NCI-H1436 (cell line): ENCODE measurements at regions not wholly inside any gene's neighbourhood (a gene's known extent, or its start where the extent isn't known, plus 50 kb on each side); places are given as distances from the start of the nearest gene placed in this dataset.

Experiments used
- DNase-seq: peaks from one replicate; lab custom pipeline; 2025; lab: John Stamatoyannopoulos, UW

- DNase-seq, result no peak
Measured at GRCh38 chr22:49139492-49140151, 688.1 kb downstream of the BRD1 start.

DNA sequence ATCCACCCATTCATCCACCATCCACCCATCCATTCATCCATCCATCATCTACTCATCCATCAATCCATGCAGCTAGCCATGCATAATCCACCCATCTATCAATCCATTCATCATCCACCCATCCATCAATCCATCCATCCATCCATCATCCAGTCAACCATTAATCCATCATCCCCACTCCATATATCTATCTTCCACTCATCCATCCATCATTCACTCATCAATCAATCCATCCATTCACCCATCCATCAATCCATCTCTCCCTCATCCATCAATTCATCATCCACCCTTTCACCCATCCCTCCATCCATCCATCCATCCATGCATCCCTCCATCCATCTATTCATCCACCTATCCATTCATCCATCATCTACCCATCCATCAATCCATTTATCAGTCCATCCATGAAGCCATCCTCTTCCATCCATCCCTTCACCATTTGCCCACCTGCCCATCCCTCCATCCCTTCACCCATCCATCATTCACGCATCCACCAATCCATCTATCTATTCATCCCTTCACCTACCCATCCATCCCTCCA, 689.4 kb downstream of the BRD1 start:
- no peak for DNase-seq

GRCh38 chr22:49137206-49137840, 690.4 kb downstream of the BRD1 start:
- no peak for DNase-seq

DNA sequence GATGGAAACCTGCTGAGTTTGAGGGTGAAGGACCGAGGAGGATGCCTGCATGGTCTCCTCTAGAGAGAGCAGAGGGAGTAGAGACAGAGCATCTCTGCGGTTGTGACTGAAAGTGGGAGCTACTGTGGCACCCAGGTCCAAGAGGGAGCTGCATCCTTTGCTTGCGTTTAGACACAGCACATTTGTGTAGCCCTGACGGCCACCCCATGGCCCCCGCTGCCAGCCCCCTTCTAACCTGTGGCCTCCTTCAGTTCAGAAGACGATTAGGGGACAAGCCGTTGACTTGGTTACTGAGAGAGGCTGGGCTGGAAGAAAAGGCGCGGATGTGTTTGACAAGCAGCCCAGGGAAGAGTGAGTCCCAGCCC, 690.9 kb downstream of the BRD1 start:
- no peak for DNase-seq

GRCh38 chr22:49136041-49136815, 691.4 kb downstream of the BRD1 start:
- DNase-seq, result no peak

- no peak for DNase-seq
Measured at GRCh38 chr22:49134076-49134475, 693.6 kb downstream of the BRD1 start.

- DNase-seq, result no peak
Measured at GRCh38 chr22:49133541-49133940, 694.1 kb downstream of the BRD1 start.

DNA sequence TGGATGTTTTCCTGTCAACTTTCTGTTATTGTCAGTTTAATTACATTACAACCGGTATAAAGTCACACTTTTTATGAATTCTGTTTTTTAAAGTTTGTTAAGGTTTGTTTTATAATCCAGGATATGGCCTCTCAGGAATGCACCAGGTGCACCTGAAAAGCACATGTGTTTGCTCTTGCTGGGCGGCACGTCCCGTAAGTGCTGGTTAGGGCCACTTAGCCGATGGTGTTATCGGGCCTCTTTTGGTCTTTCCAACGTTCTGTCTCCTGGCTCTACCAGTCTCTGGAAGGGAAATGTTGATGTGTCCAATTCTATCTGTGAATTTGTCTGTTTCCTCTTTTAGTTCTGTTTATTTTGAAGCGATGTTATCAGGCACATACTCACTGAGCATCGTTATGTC, 695.7 kb downstream of the BRD1 start:
- no peak for DNase-seq

- no peak for DNase-seq
Measured at GRCh38 chr22:49129736-49130135, 697.9 kb downstream of the BRD1 start.

DNA sequence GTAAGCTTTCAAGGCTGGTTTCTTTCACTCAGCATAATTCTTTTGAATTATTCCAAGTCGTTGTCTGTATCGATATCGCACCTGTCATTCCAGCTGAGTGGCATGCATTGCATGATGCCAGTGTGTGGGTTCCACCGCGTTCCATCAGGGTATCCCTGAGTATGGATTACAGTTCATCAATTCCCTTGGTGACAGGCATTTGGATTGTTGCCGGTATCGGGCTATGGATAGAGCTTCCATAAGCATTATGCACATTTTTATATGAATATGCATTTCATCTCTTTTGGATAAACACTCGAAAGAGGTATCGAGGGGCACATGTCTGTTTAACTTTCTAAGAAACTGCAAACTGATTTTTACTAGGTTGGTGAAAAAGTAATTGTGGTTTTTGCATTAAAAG, 698.8 kb downstream of the BRD1 start:
- no peak for DNase-seq

GRCh38 chr22:49124608-49125007, 703.1 kb downstream of the BRD1 start:
- no peak for DNase-seq

DNA sequence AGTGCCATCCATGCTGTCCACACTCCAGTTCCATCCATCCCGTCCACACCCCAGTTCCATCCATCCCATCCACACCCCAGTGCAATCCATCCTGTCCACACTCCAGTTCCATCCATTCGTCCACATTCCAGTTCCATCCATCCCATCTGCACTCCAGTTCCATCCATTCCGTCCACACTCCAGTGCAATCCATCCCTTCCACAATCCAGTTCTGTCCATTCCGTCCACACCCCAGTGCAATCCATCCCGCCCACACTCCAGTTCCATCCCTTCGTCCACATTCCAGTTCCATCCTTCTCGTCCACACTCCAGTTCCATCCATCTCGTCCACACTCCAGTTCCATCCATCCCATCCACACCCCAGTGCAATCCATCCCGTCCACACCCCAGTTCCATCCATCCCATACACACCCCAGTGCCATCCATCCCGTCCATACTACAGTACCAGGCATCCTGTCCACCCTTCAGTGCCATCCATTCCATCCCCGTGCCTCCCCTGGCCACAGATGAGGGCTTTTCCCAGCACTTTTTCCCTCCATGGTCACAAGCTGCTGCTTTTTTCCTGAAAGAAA, 704.0 kb downstream of the BRD1 start:
- no peak for DNase-seq

DNA sequence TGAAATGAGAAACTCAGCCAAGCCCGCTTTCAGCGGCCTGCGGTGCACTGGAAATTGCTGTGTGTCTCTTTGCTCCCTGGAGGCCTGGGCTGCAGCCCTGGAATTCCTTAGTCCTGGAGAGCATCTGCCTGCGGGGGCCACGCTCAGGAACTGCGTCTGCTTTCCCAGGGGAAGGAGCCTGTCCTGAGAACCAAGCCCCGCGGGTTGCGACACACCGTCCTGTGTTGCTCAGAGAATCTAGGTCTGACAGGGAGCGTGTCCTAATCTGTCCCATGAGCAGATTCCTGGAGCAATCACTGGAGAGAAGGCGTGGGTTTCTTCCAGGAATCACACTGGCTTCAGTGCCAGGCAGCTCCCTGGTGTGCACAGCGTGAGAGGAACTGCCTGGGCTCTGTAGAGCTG, 708.1 kb downstream of the BRD1 start:
- no peak for DNase-seq

- DNase-seq, result no peak
Measured at GRCh38 chr22:49118065-49118464, 709.6 kb downstream of the BRD1 start.

DNA sequence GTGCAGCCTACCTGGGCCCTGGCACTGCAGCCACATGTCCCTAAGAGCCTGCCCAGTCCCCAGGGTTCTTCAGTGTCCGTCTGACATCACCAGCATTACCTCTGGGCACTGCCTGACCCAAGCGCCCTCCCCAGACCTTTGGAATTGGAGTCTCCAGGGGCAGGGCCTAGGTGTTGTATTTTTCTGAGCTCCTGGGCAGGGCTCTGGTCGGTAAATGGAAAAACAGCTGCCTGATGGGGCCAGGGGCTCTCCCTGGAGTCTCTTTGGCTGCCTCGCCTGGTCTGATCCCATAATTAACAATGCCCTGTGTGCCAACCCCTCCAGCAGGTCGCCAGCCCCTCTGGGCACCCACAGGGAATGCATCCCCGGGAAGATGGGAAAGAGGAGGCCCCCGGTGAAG, 710.2 kb downstream of the BRD1 start:
- DNase-seq, result no peak

DNA sequence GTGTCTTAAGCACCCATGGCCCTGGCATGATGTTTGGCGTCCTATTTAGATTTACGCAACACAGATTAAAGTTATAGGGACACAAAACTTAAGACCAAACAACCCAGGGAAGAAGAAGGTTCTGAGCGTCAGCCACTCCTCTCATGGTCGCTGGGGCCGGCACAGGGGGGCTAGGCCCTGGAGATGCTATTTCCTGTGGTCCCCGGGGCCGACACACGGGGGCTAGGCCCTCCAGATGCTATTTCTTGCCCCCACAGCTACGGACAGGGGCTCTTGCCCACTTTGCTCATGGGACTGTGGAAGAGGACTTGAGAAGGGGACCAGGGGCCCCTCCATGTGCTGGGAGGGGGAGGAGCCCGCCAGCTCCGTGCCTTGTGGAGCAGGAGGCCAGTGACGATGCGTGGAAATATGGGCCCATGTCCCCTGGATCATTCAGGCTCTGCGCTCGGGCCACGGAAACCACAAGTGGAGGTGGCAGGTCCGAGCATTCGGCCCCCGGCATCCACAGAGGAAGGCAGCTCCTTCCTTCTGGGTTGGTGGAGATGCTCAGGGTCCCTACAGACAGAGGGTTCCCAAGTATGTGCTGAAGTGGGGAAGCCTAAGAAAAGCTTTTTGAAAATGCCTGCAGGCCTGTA, 711.1 kb downstream of the BRD1 start:
- no peak for DNase-seq

GRCh38 chr22:49116021-49116420, 711.7 kb downstream of the BRD1 start:
- DNase-seq, result no peak

DNA sequence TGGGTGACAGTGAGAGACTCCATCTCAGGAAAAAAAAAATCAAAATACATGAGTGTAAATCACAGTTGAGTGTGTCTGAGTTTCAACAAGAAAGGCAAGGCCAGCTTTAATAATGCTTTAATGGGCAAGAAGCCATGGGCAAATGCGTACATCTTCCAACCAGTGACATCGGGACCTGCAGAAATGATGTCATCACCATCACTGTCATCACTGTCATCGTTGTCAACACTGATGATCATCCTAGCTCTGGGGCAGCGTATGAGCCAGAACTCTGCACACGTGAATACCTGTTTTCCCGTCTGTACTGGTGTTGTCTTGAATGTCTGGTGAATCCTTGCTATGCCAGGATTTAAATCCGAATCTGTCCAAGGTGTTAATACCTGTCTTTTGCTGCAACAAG, 712.5 kb downstream of the BRD1 start:
- no peak for DNase-seq

- no peak for DNase-seq
Measured at GRCh38 chr22:49113758-49114157, 713.9 kb downstream of the BRD1 start.

DNA sequence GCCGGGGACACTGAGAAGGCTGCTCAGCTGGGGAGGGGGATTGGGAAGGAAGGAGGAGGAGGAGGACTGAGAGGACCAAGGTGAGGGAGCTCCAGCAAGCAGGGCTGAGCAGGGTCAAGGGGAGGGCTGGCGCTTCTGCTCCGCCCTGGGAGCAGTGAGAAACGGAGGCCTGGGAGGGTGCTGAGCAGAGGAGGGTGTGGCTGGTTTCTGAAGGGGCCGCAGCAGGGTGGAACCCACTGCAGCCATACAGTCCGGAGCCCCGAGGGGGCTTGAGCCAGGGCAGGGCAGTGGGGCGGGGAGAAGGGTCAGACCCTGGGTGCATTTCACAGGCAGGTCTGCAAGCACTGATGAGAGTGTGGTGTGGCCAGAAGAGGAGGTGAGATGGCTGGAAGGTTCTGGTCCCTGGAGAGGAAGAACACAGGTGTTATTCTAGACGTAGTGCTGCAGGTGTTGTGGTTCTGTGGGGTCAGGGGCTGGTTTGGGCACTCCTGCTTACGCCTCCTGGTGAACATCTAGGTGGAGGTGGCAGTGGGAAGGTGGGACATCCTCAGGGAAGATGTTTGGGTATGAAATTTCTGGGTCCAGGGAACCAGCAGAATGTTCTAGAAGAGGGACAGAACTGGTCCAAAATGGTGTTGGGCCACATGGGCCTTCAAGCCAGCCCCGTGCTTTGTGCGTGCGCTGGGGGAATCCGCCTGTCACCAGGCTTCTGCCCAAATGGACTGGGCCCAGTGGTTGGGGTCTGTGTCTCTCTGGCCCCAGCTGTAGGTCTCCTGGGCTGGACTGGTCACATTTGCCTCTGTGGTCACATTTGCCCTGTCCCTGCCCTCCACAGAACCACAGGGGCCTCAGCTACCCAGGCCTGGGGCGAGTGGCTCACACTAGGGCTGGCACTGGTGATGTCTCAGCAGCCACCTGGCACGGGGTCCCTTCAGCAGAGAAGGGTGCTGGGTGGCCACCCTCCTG, 714.7 kb downstream of the BRD1 start:
- DNase-seq, result no peak

- DNase-seq, result no peak
Measured at GRCh38 chr22:49112176-49112575, 715.5 kb downstream of the BRD1 start.
